Astrocyte of the hippocampus (primary cell): ENCODE measurements at regions not wholly inside any gene's neighbourhood (a gene's known extent, or its start where the extent isn't known, plus 50 kb on each side); places are given as distances from the start of the nearest gene placed in this dataset.
"Not testable (repeated sequence)": the region's sequence is repeated elsewhere in the genome, so short reads cannot be mapped to it uniquely, and the experiment has no call there.

ENCODE experiments used
- DNase-seq: peaks from one replicate; pipeline ENCODE4 v3.0.0; 2011; ENCODE audit warnings: low read depth, low spot score

- DNase-seq, result not testable (repeated sequence)
These were observed 187.9 kb upstream of the TOM1L1 start for GRCh38 chr17:54712798-54713197.

GRCh38 chr17:54718286-54718685 is 182.4 kb upstream of the TOM1L1 start:
- DNase-seq, result no peak

GRCh38 chr17:54727624-54728023 is 173.0 kb upstream of the TOM1L1 start:
- DNase-seq, result no peak

- no peak for DNase-seq
These were observed 164.1 kb upstream of the TOM1L1 start for GRCh38 chr17:54736573-54736972.

GRCh38 chr17:54738496-54738895 is 162.2 kb upstream of the TOM1L1 start:
- no peak for DNase-seq

GRCh38 chr17:54744750-54745149 is 155.9 kb upstream of the TOM1L1 start:
- no peak for DNase-seq

GRCh38 chr17:54745239-54745638 is 155.4 kb upstream of the TOM1L1 start:
- no peak for DNase-seq

GRCh38 chr17:54745862-54746261 is 154.8 kb upstream of the TOM1L1 start:
- no peak for DNase-seq

GRCh38 chr17:54749157-54749556 is 151.5 kb upstream of the TOM1L1 start:
- DNase-seq, result no peak

- DNase-seq, result no peak
These were observed 146.1 kb upstream of the TOM1L1 start for GRCh38 chr17:54754560-54754959.

- no peak for DNase-seq
These were observed 139.8 kb upstream of the TOM1L1 start for GRCh38 chr17:54760836-54761235.

GRCh38 chr17:54770836-54771235 is 129.8 kb upstream of the TOM1L1 start:
- no peak for DNase-seq

- DNase-seq, result peak; percentile 7
These were observed 129.2 kb upstream of the TOM1L1 start for GRCh38 chr17:54771409-54771915.

- DNase-seq, result no peak
These were observed 120.4 kb upstream of the TOM1L1 start for GRCh38 chr17:54780238-54780637.

GRCh38 chr17:54781389-54781788 is 119.3 kb upstream of the TOM1L1 start:
- DNase-seq, result no peak

GRCh38 chr17:54784305-54784704 is 116.3 kb upstream of the TOM1L1 start:
- DNase-seq, result no peak

GRCh38 chr17:54785643-54786268 is 114.9 kb upstream of the TOM1L1 start:
- no peak for DNase-seq

- no peak for DNase-seq
These were observed 111.4 kb upstream of the TOM1L1 start for GRCh38 chr17:54789101-54789880.

- no peak for DNase-seq
These were observed 107.4 kb upstream of the TOM1L1 start for GRCh38 chr17:54793271-54793670.

GRCh38 chr17:54795046-54795445 is 105.6 kb upstream of the TOM1L1 start:
- DNase-seq, result no peak

- DNase-seq, result no peak
These were observed 93.3 kb upstream of the TOM1L1 start for GRCh38 chr17:54807331-54807730.

- no peak for DNase-seq
These were observed 86.8 kb upstream of the TOM1L1 start for GRCh38 chr17:54813896-54814295.

- no peak for DNase-seq
These were observed 86.3 kb upstream of the TOM1L1 start for GRCh38 chr17:54814371-54814770.
